Sigmoid colon (tissue), 6 donors: ENCODE measurements at regions not wholly inside any gene's neighbourhood (a gene's known extent, or its start where the extent isn't known, plus 50 kb on each side); places are given as distances from the start of the nearest gene placed in this dataset.
"Not testable (repeated sequence)": the region's sequence is repeated elsewhere in the genome, so short reads cannot be mapped to it uniquely, and the experiment has no call there.

ENCODE experiments used
- DNase-seq: peaks from one replicate; pipeline ENCODE4 v3.0.0-alpha.2; 2019
- H3K27ac ChIP-seq, 4 donors: fragments of 200-600 bp; sonication (generic); one replicate each; pipeline ENCODE4 v1.5.1; 2016 to 2019; ENCODE audit warnings: mild to moderate bottlenecking in 1 of 4
- H3K27me3 ChIP-seq, 3 donors: fragments of 200-600 bp; sonication (generic); one replicate each; pipeline ENCODE4 v1.5.1; 2019; ENCODE audit warnings: mild to moderate bottlenecking in 1 of 3
- H3K36me3 ChIP-seq, 4 donors: fragments of 200-600 bp; sonication (generic); one replicate each; pipeline ENCODE4 v1.5.1; 2016 to 2019
- H3K4me1 ChIP-seq, 4 donors: fragments of 200-600 bp; sonication (generic); one replicate each; pipeline ENCODE4 v1.5.1; 2017 to 2019
- H3K4me3 ChIP-seq, 4 donors: fragments of 200-600 bp; sonication (generic); one replicate each; pipeline ENCODE4 v1.5.1; 2017 to 2019; ENCODE audit warnings: mild to moderate bottlenecking in 2 of 4, moderate library complexity in 1 of 4
- H3K9me3 ChIP-seq, 4 donors: fragments of 200-600 bp in 3 of 4; sonication (generic) in 3 of 4; one replicate each; pipeline versions ENCODE4 v1.5.1 to v1.6.1; 2013 to 2019
- EP300 ChIP-seq, 4 donors: sonication (generic); formaldehyde crosslinking; IDR thresholded peaks; one replicate each; pipeline ENCODE4 v1.6.1; 2017; ENCODE audit warnings: antibody characterized with exemption in 4 of 4
- POLR2A ChIP-seq, 2 donors: fragments of 450-650 bp; IDR thresholded peaks; one replicate each; pipeline ENCODE4 v1.6.1; 2016; ENCODE audit warnings: antibody characterized with exemption in 2 of 2, mild to moderate bottlenecking in 2 of 2, moderate library complexity in 2 of 2
- POLR2AphosphoS5 ChIP-seq, 4 donors: sonication (generic); formaldehyde crosslinking; IDR thresholded peaks; one replicate each; pipeline ENCODE4 v1.6.1; 2017; ENCODE audit warnings: antibody characterized with exemption in 4 of 4
- WGBS, 2 donors: extraction: QIAGEN DNeasy Blood & Tissue Kit; methylation state at CpG; one replicate each; pipeline ENCODE4 v1.1.7; 2013; 5-methylcytosine and 5-hydroxymethylcytosine counted together
- intact Hi-C: fragments of 100-400 bp; cut with DNase I; formaldehyde crosslinking; loops from one replicate; pipeline ENCODE4 v1.15.1; 2023
- TF ChIP-seq, protein P1 (sequence below), 4 experiments: fragments of 450-650 bp in 3 of 4; fragments of 200-600 bp in 1 of 4; IDR thresholded peaks; one replicate each; pipeline ENCODE4 v1.5.1; 2016 to 2019; ENCODE audit warnings: antibody characterized with exemption in 4 of 4, mild to moderate bottlenecking in 3 of 4, moderate library complexity in 2 of 4
- donor health status: healthy with polysubstance abuse.
- donor health status: healthy.

GRCh38 chr21:27769763-27770162, 802.9 kb upstream of the ADAMTS5 start:
- no peaks in the 10 kb centered on the region for H3K4me1 ChIP-seq
- no peak overlapping the region for H3K27ac ChIP-seq
- DNase-seq: no peak
- intact Hi-C loops: no loop called here
- H3K27me3 ChIP-seq: no peaks in the 10 kb centered on the region
- H3K4me3 ChIP-seq: no peak overlapping the region
- TF ChIP-seq EP300 (IDR thresholded peaks at IDR 0.05) (no peak), POLR2AphosphoS5 (IDR thresholded peaks at IDR 0.05) (no peak)
- TF ChIP-seq, protein P1, sequence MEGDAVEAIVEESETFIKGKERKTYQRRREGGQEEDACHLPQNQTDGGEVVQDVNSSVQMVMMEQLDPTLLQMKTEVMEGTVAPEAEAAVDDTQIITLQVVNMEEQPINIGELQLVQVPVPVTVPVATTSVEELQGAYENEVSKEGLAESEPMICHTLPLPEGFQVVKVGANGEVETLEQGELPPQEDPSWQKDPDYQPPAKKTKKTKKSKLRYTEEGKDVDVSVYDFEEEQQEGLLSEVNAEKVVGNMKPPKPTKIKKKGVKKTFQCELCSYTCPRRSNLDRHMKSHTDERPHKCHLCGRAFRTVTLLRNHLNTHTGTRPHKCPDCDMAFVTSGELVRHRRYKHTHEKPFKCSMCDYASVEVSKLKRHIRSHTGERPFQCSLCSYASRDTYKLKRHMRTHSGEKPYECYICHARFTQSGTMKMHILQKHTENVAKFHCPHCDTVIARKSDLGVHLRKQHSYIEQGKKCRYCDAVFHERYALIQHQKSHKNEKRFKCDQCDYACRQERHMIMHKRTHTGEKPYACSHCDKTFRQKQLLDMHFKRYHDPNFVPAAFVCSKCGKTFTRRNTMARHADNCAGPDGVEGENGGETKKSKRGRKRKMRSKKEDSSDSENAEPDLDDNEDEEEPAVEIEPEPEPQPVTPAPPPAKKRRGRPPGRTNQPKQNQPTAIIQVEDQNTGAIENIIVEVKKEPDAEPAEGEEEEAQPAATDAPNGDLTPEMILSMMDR (IDR thresholded peaks at IDR 0.05): no peak
- WGBS, 2 donors: 95 to 96% methylated on average over 2 of the region's 2 CpGs
- H3K9me3 ChIP-seq: no peaks in the 10 kb centered on the region
- H3K36me3 ChIP-seq: no peaks in the 10 kb centered on the region

DNA sequence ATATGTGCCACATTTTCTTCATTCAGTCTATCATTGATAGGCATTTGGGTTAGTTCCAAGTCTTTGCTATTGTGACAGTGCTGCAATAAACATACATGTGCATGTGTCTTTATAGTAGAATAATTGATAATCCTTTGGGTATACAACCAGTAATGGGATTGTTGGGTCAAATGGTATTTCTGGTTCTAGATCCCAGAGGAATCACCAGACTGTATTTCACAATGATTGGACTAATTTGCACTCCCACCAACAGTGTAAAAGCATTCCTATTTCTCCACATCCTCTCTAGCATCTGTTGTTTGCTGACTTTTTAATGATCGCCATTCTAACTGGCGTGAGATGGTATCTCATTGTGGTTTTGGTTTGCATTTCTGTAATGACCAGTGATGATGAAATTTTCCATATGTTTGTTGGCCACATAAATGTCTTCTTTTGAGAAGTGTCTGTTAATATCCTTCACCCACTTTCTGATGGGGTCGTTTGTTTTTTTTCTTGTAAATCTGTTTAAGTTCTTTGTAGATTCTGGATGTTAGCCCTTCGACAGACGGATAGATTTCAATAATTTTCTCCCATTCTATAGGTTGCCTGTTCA, 801.3 kb upstream of the ADAMTS5 start:
- H3K36me3 ChIP-seq, H3K4me1 ChIP-seq, H3K4me3 ChIP-seq, DNase-seq, H3K9me3 ChIP-seq, intact Hi-C loops, H3K27me3 ChIP-seq, H3K27ac ChIP-seq: not testable (repeated sequence)
- 87 to 90% methylated on average over 5 of the region's 5 CpGs for WGBS, 2 donors

DNA sequence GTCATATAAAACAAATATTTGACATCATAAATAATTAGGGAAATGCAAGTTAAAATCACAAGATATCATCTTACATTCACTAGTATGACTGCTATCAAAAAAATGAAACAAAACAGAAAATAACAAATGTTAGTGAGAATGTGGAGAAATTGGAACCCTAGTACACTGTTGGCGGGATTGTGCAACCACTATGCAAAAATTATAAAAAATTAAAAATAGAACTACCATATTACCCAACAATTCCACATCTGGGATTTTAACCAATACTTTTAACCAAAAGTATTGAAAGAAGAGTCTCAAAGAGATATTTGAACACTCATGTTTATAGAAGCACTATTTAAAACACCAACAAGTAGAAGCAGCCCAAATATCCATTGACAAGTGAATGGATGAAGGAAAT, 797.2 kb upstream of the ADAMTS5 start:
- no peaks in the 10 kb centered on the region for H3K27me3 ChIP-seq
- H3K9me3 ChIP-seq: no peaks in the 10 kb centered on the region
- DNase-seq: no peak
- intact Hi-C loops: no loop called here
- no peak for TF ChIP-seq EP300 (IDR thresholded peaks at IDR 0.05)
- TF ChIP-seq, protein P1 (IDR thresholded peaks at IDR 0.05): no peak
- peaks cover 0 to 12% (median 0%) of the 10 kb centered on the region in 4 donors for H3K4me1 ChIP-seq
- WGBS, 2 donors: 43 to 96% methylated on average over 1 of the region's 1 CpG
- no peaks in the 10 kb centered on the region for H3K36me3 ChIP-seq
- no peak overlapping the region for H3K27ac ChIP-seq
- H3K4me3 ChIP-seq: no peak overlapping the region

- no peak overlapping the region for H3K27ac ChIP-seq
- TF ChIP-seq POLR2AphosphoS5 (IDR thresholded peaks at IDR 0.05) (no peak), POLR2A (IDR thresholded peaks at IDR 0.05) (no peak), EP300 (IDR thresholded peaks at IDR 0.05) (no peak)
- TF ChIP-seq, protein P1 (IDR thresholded peaks at IDR 0.05): no peak
- peaks cover 0 to 12% (median 0%) of the 10 kb centered on the region in 4 donors for H3K4me1 ChIP-seq
- intact Hi-C loops: no loop called here
- H3K4me3 ChIP-seq: no peak overlapping the region
- H3K27me3 ChIP-seq: no peaks in the 10 kb centered on the region
- 7 to 38% methylated on average over 1 of the region's 1 CpG for WGBS, 2 donors
- H3K9me3 ChIP-seq: no peaks in the 10 kb centered on the region
- H3K36me3 ChIP-seq: no peaks in the 10 kb centered on the region
- DNase-seq: no peak
These were observed 794.7 kb upstream of the ADAMTS5 start for GRCh38 chr21:27761623-27762022.

GRCh38 chr21:27759820-27760219, 792.9 kb upstream of the ADAMTS5 start:
- no peak overlapping the region for H3K27ac ChIP-seq
- H3K36me3 ChIP-seq: no peaks in the 10 kb centered on the region
- no peak overlapping the region for H3K4me3 ChIP-seq
- no peaks in the 10 kb centered on the region for H3K9me3 ChIP-seq
- TF ChIP-seq EP300 (IDR thresholded peaks at IDR 0.05) (no peak), POLR2AphosphoS5 (IDR thresholded peaks at IDR 0.05) (no peak), POLR2A (IDR thresholded peaks at IDR 0.05) (no peak)
- TF ChIP-seq, protein P1 (IDR thresholded peaks at IDR 0.05): no peak
- peaks cover 0 to 12% (median 0%) of the 10 kb centered on the region in 4 donors for H3K4me1 ChIP-seq
- intact Hi-C loops: no loop called here
- DNase-seq: no peak
- H3K27me3 ChIP-seq: no peaks in the 10 kb centered on the region
